Neural progenitor cell (in vitro differentiated cells): ENCODE measurements at regions not wholly inside any gene's neighbourhood (a gene's known extent, or its start where the extent isn't known, plus 50 kb on each side); places are given as distances from the start of the nearest gene placed in this dataset.

Source experiments
- DNase-seq: peaks from one replicate; pipeline ENCODE4 v3.0.0-alpha.2; 2016; ENCODE audit warnings: low spot score
- H2AFZ ChIP-seq: fragments of 200-600 bp; sonication (generic); replicated peaks from 2 replicates; pipeline ENCODE4 v1.6.1; 2016; ENCODE audit warnings: antibody characterized with exemption
- H3F3A ChIP-seq: fragments of 200-600 bp; sonication (generic); 2 replicates; pipeline ENCODE4 v1.6.1; 2016; ENCODE audit warnings: antibody characterized with exemption, low read depth
- H3K27ac ChIP-seq: fragments of 200-600 bp; sonication (generic); 2 replicates; pipeline ENCODE4 v1.5.1; 2016; ENCODE audit warnings: mild to moderate bottlenecking
- H3K27me3 ChIP-seq: fragments of 200-600 bp; sonication (generic); 2 replicates; pipeline ENCODE4 v1.6.1; 2016; ENCODE audit warnings: mild to moderate bottlenecking, moderate library complexity
- H3K36me3 ChIP-seq: fragments of 200-600 bp; sonication (generic); 2 replicates; pipeline ENCODE4 v1.5.1; 2016
- H3K4me1 ChIP-seq: fragments of 200-600 bp; sonication (generic); 2 replicates; pipeline ENCODE4 v1.6.1; 2016; ENCODE audit warnings: mixed run types
- H3K4me2 ChIP-seq: fragments of 200-600 bp; sonication (generic); 2 replicates; pipeline ENCODE4 v1.6.1; 2016
- H3K4me3 ChIP-seq: fragments of 200-600 bp; sonication (generic); 2 replicates; pipeline ENCODE4 v1.5.1; 2016
- H3K79me2 ChIP-seq: fragments of 200-600 bp; sonication (generic); 2 replicates; pipeline ENCODE4 v1.6.1; 2016; ENCODE audit warnings: low read depth
- H3K9ac ChIP-seq: fragments of 200-600 bp; sonication (generic); 2 replicates; pipeline ENCODE4 v1.6.1; 2016
- H3K9me3 ChIP-seq: fragments of 200-600 bp; sonication (generic); 2 replicates; pipeline ENCODE4 v1.5.1; 2016; ENCODE audit warnings: low read depth
- H4K20me1 ChIP-seq: fragments of 200-600 bp; sonication (generic); 2 replicates; pipeline ENCODE4 v1.6.1; 2016; ENCODE audit warnings: low read depth
- H3K27ac Mint-ChIP-seq: 3 replicates; pipeline ENCODE4 v1.8.0; 2021; ENCODE audit warnings: mixed read lengths
- H3K27me3 Mint-ChIP-seq: 2 replicates; pipeline ENCODE4 v1.8.0; 2022; ENCODE audit warnings: low read depth, mild to moderate bottlenecking, inconsistent platforms, moderate library complexity, mixed read lengths; ENCODE audit not compliant: insufficient read depth
- H3K36me3 Mint-ChIP-seq: 3 replicates; pipeline ENCODE4 v1.8.0; 2021; ENCODE audit warnings: mixed read lengths
- H3K4me1 Mint-ChIP-seq: 3 replicates; pipeline ENCODE4 v1.8.0; 2021; ENCODE audit warnings: mixed read lengths
- H3K4me3 Mint-ChIP-seq: 3 replicates; pipeline ENCODE4 v1.8.0; 2021; ENCODE audit warnings: mild to moderate bottlenecking, moderate library complexity, mixed read lengths
- H3K9me3 Mint-ChIP-seq: 3 replicates; pipeline ENCODE4 v1.8.0; 2020; ENCODE audit warnings: mixed read lengths
- CTCF ChIP-seq: fragments of 200-600 bp; sonication (generic); IDR thresholded peaks from 2 replicates; pipeline ENCODE4 v1.5.1; 2017; ENCODE audit warnings: antibody characterized with exemption, mild to moderate bottlenecking
- EZH2 ChIP-seq: fragments of 200-600 bp; sonication (generic); IDR thresholded peaks from 2 replicates; pipeline ENCODE4 v1.6.1; 2017; ENCODE audit warnings: antibody characterized with exemption, mild to moderate bottlenecking, moderate library complexity
- EZH2phosphoT487 ChIP-seq: fragments of 200-600 bp; sonication (generic); IDR thresholded peaks from 2 replicates; pipeline ENCODE4 v1.6.1; 2017; ENCODE audit warnings: antibody characterized with exemption

GRCh38 chr4:160202802-160203201, 1099.9 kb downstream of the RAPGEF2 start:
- Histone ChIP-seq H3K4me2 (no peak overlapping the region), H3K27ac (no peak overlapping the region), H2AFZ (no peak overlapping the region), H3K9ac (no peak overlapping the region), H3K4me3 (no peak overlapping the region), H3K9me3 (no peaks in the 10 kb centered on the region), H3K4me1 (no peaks in the 10 kb centered on the region), H3K36me3 (no peaks in the 10 kb centered on the region), H3K27me3 (no peaks in the 10 kb centered on the region), H3K79me2 (no peaks in the 10 kb centered on the region), H3F3A (no peaks in the 10 kb centered on the region), H4K20me1 (no peaks in the 10 kb centered on the region)
- no peaks in the 10 kb centered on the region for H3K27me3 Mint-ChIP-seq
- H3K9me3 Mint-ChIP-seq = peaks cover 14% of the 10 kb centered on the region
- TF ChIP-seq EZH2 (no peak), CTCF (no peak), EZH2phosphoT487 (no peak)
- no peak for DNase-seq
- H3K4me1 Mint-ChIP-seq = no peaks in the 10 kb centered on the region
- peaks cover 2% of the 10 kb centered on the region for H3K36me3 Mint-ChIP-seq
- H3K4me3 Mint-ChIP-seq = no peak overlapping the region
- H3K27ac Mint-ChIP-seq = no peak overlapping the region

DNA sequence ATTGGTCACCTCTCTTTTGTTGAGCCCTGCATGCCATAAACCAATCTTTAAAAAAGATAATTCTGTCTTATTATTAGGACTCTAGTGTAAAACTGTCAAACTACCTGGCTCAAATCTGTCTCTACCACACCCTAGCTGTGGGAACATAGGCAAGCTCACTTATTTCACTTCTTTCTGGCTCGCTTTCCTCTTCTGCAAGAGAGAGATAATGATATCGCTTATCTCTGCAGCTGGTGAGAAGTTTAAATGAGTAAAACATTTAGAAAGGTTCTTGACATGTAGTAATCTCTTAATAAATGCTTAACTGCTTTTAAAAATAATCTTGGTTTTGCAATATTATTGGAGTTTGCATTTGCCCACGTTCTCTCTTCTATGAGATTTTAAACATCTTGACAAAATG, 1109.2 kb downstream of the RAPGEF2 start:
- Mint-ChIP-seq H3K4me3 (no peak overlapping the region), H3K4me1 (no peaks in the 10 kb centered on the region), H3K9me3 (peaks cover 5% of the 10 kb centered on the region), H3K36me3 (no peaks in the 10 kb centered on the region), H3K27ac (no peak overlapping the region), H3K27me3 (no peaks in the 10 kb centered on the region)
- Histone ChIP-seq H3F3A (no peaks in the 10 kb centered on the region), H2AFZ (no peak overlapping the region), H3K4me1 (no peaks in the 10 kb centered on the region), H3K36me3 (no peaks in the 10 kb centered on the region), H3K9me3 (no peaks in the 10 kb centered on the region), H3K4me3 (no peak overlapping the region), H3K79me2 (no peaks in the 10 kb centered on the region), H3K27ac (no peak overlapping the region), H3K27me3 (no peaks in the 10 kb centered on the region), H3K9ac (no peak overlapping the region), H3K4me2 (no peak overlapping the region), H4K20me1 (no peaks in the 10 kb centered on the region)
- no peak for TF ChIP-seq EZH2phosphoT487
- no peak for TF ChIP-seq EZH2
- no peak for TF ChIP-seq CTCF
- no peak for DNase-seq

GRCh38 chr4:160213366-160213765, 1110.5 kb downstream of the RAPGEF2 start:
- H2AFZ ChIP-seq = no peak overlapping the region
- no peaks in the 10 kb centered on the region for H3K4me1 ChIP-seq
- no peaks in the 10 kb centered on the region for H3K79me2 ChIP-seq

More at GRCh38 chr4:160213366-160213765, 1110.5 kb downstream of the RAPGEF2 start:
- Histone ChIP-seq H4K20me1 (no peaks in the 10 kb centered on the region), H3K27me3 (no peaks in the 10 kb centered on the region), H3F3A (no peaks in the 10 kb centered on the region), H3K9ac (no peak overlapping the region), H3K4me3 (no peak overlapping the region), H3K9me3 (no peaks in the 10 kb centered on the region), H3K27ac (no peak overlapping the region), H3K4me2 (no peak overlapping the region), H3K36me3 (no peaks in the 10 kb centered on the region)
- no peaks in the 10 kb centered on the region for H3K27me3 Mint-ChIP-seq
- H3K4me1 Mint-ChIP-seq = no peaks in the 10 kb centered on the region
- H3K4me3 Mint-ChIP-seq = no peak overlapping the region
- H3K36me3 Mint-ChIP-seq = no peaks in the 10 kb centered on the region
- H3K9me3 Mint-ChIP-seq = peaks cover 10% of the 10 kb centered on the region
- TF ChIP-seq EZH2phosphoT487 (no peak), CTCF (no peak)
- no peak overlapping the region for H3K27ac Mint-ChIP-seq
- no peak for DNase-seq
